Adrenal gland (tissue), 9 donors: ENCODE measurements at regions not wholly inside any gene's neighbourhood (a gene's known extent, or its start where the extent isn't known, plus 50 kb on each side); places are given as distances from the start of the nearest gene placed in this dataset.

Experiments used
- DNase-seq, 7 donors: peaks; one replicate each; pipeline ENCODE4 v3.0.0-alpha.2; 2019 to 2020
- H3K27ac ChIP-seq, 5 donors: fragments of 200-600 bp; sonication (generic) in 4 of 5; 1 replicate in 3 of 5; 2 replicates in 2 of 5; pipeline versions ENCODE4 v1.5.1 to v1.8.0; 2016 to 2020; ENCODE audit warnings: mild to moderate bottlenecking in 1 of 5
- H3K27me3 ChIP-seq: fragments of 200-600 bp; 2 replicates; pipeline ENCODE4 v1.8.0; 2021
- H3K36me3 ChIP-seq, 2 donors: fragments of 200-600 bp; replicated peaks in 1 of 2; 1 replicate in 1 of 2; 2 replicates in 1 of 2; pipeline versions ENCODE4 v1.5.1 to v1.8.0; 2018 to 2022
- H3K4me1 ChIP-seq, 2 donors: fragments of 200-600 bp; replicated peaks in 1 of 2; 1 replicate in 1 of 2; 2 replicates in 1 of 2; pipeline versions ENCODE4 v1.5.1 to v1.8.0; 2018 to 2021
- H3K4me3 ChIP-seq, 4 donors: fragments of 200-600 bp; sonication (generic) in 3 of 4; one replicate each; pipeline ENCODE4 v1.5.1; 2016 to 2018
- H3K9me3 ChIP-seq, 3 donors: fragments of 200-600 bp; sonication (generic) in 1 of 3; replicated peaks in 1 of 3; 1 replicate in 2 of 3; 2 replicates in 1 of 3; pipeline versions ENCODE4 v1.5.1 to v1.8.0; 2016 to 2021
- POLR2A ChIP-seq, 2 donors: fragments of 450-650 bp; IDR thresholded peaks; one replicate each; pipeline ENCODE4 v1.6.1; 2017; ENCODE audit warnings: antibody characterized with exemption in 2 of 2, mild to moderate bottlenecking in 2 of 2, moderate library complexity in 1 of 2
- WGBS, 4 donors: extraction: QIAGEN DNeasy Blood & Tissue Kit in 2 of 4; methylation state at CpG; one replicate each; pipeline versions ENCODE4 v1.1.5 to v1.1.7; 2013 to 2017; 5-methylcytosine and 5-hydroxymethylcytosine counted together
- intact Hi-C, 2 donors: fragments of 100-400 bp; cut with DNase I; formaldehyde crosslinking; loops; one replicate each; pipeline versions ENCODE4 v1.14.1 to v1.15.0; 2022 to 2023
- TF ChIP-seq, protein P1 (sequence below), 6 experiments: fragments of 450-650 bp in 4 of 6; fragments of 200-600 bp in 2 of 6; sonication (generic) in 1 of 6; IDR thresholded peaks; 1 replicate in 5 of 6; 2 replicates in 1 of 6; pipeline versions ENCODE4 v1.5.1 to v1.8.0; 2016 to 2021; ENCODE audit warnings: antibody characterized with exemption in 6 of 6, mild to moderate bottlenecking in 2 of 6, moderate library complexity in 1 of 6
- donor health status: healthy with polysubstance abuse.
- donor health status: Bipolar disorder and iron deficiency.
- donor health status: DM: yes; HTN: yes; CAD: no.
- donor health status: DM: no; HTN: no; CAD: no.
- donor health status: DM: no; HTN: no; CAD: no.

- no peak overlapping the region for H3K27ac ChIP-seq
- WGBS, 4 donors = 46 to 57% (median 50%) methylated on average over 2 of the region's 2 CpGs
- TF ChIP-seq, protein P1, sequence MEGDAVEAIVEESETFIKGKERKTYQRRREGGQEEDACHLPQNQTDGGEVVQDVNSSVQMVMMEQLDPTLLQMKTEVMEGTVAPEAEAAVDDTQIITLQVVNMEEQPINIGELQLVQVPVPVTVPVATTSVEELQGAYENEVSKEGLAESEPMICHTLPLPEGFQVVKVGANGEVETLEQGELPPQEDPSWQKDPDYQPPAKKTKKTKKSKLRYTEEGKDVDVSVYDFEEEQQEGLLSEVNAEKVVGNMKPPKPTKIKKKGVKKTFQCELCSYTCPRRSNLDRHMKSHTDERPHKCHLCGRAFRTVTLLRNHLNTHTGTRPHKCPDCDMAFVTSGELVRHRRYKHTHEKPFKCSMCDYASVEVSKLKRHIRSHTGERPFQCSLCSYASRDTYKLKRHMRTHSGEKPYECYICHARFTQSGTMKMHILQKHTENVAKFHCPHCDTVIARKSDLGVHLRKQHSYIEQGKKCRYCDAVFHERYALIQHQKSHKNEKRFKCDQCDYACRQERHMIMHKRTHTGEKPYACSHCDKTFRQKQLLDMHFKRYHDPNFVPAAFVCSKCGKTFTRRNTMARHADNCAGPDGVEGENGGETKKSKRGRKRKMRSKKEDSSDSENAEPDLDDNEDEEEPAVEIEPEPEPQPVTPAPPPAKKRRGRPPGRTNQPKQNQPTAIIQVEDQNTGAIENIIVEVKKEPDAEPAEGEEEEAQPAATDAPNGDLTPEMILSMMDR (IDR thresholded peaks at IDR 0.05) = no peak
- TF ChIP-seq POLR2A (IDR thresholded peaks at IDR 0.05) = no peak
- no peak for DNase-seq
- H3K9me3 ChIP-seq = peaks cover 0 to 9% (median 0%) of the 10 kb centered on the region in 3 donors
- no peaks in the 10 kb centered on the region for H3K27me3 ChIP-seq
- H3K4me1 ChIP-seq = no peaks in the 10 kb centered on the region
- peaks cover 0 to 12% of the 10 kb centered on the region in 2 donors for H3K36me3 ChIP-seq
- H3K4me3 ChIP-seq = no peak overlapping the region
- intact Hi-C loops = no loop called here
Observed at GRCh38 chr17:21539146-21539545, 153.2 kb upstream of the KCNJ18 start.

DNA sequence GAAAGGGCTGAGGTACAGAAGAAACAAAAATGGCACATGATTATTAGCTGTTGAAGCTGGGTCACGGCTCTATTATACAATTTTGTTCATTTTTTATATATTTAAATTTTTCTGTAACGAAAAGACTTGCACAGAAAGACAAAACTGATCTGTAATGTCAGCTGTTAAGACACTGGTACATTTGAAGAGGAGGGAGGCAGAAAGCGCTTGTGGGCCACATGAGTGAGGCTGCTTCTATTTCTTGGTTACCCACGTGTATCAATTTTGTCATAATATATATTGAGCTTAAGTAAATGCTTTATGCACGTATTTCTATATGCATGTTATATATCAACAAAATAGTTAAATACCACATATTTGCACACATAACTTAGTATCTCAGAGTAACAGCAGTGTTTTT is 151.8 kb upstream of the KCNJ18 start:
- no peak overlapping the region for H3K4me3 ChIP-seq
- TF ChIP-seq POLR2A (IDR thresholded peaks at IDR 0.05) = no peak
- TF ChIP-seq, protein P1 (IDR thresholded peaks at IDR 0.05) = no peak
- H3K27me3 ChIP-seq = no peaks in the 10 kb centered on the region
- peaks cover 0 to 9% (median 0%) of the 10 kb centered on the region in 3 donors for H3K9me3 ChIP-seq
- no peak overlapping the region for H3K27ac ChIP-seq
- H3K36me3 ChIP-seq = no peaks in the 10 kb centered on the region
- intact Hi-C loops = no loop called here
- no peak for DNase-seq
- H3K4me1 ChIP-seq = no peaks in the 10 kb centered on the region
- WGBS, 4 donors = 94 to 96% (median 95%) methylated on average over 5 of the region's 5 CpGs

DNA sequence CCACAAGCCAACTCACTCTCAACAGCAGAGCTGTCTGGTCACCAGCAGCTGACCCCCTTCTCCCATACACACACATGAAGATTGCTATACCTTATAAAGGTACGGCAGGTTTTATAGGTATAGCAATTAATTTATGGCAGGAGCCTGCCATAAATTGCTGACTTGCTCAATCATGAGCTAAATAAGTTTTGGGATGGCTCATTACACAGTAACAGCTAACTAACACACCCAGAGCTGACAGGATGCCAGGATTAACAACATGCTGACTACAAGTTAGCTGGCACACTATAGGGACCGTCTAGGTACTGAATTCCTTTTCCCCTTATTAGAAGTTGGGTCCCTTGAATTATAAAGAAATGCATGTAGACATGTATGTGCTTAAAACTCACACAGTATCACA is 150.3 kb upstream of the KCNJ18 start:
- no peak for TF ChIP-seq POLR2A (IDR thresholded peaks at IDR 0.05)
- TF ChIP-seq, protein P1 (IDR thresholded peaks at IDR 0.05) = no peak
- intact Hi-C loops = no loop called here
- DNase-seq = no peak
- Histone ChIP-seq H3K27me3 (no peaks in the 10 kb centered on the region), H3K4me1 (no peaks in the 10 kb centered on the region), H3K9me3 (peaks cover 0 to 9% (median 0%) of the 10 kb centered on the region in 3 donors), H3K36me3 (no peaks in the 10 kb centered on the region), H3K4me3 (no peak overlapping the region), H3K27ac (no peak overlapping the region)
- WGBS, 4 donors = 86 to 95% (median 93%) methylated on average over 2 of the region's 2 CpGs

DNA sequence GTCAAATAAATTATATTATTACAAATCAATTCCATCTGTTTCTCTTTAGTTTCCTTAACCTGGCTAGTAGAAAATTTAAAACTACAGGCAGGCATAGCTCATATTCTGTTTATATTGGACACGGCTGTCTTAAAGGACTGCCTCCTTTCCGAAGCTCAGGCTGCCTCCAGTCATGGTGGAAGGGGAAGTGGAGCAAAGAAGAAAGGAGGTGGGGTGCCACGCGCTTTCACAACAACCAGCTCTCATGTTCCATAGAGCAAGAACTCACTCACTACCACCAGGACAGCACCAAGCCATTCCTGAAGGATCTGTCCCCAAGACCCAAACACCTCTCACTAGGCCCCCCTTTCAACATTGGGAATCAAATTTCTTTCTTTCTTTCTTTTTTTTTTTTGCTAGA is 149.3 kb upstream of the KCNJ18 start:
- 72 to 82% (median 75%) methylated on average over 4 of the region's 4 CpGs for WGBS, 4 donors

More for the DNA sequence above, 149.3 kb upstream of the KCNJ18 start:
- TF ChIP-seq POLR2A (IDR thresholded peaks at IDR 0.05) = no peak
- TF ChIP-seq, protein P1 (IDR thresholded peaks at IDR 0.05) = no peak
- DNase-seq = no peak
- no peaks in the 10 kb centered on the region for H3K27me3 ChIP-seq
- no peak overlapping the region for H3K4me3 ChIP-seq
- no peak overlapping the region for H3K27ac ChIP-seq
- H3K4me1 ChIP-seq = no peaks in the 10 kb centered on the region
- H3K36me3 ChIP-seq = no peaks in the 10 kb centered on the region
- intact Hi-C loops = no loop called here
- peaks cover 0 to 9% (median 0%) of the 10 kb centered on the region in 3 donors for H3K9me3 ChIP-seq
